Vagina (tissue), 2 donors: ENCODE measurements at regions not wholly inside any gene's neighbourhood (a gene's known extent, or its start where the extent isn't known, plus 50 kb on each side); places are given as distances from the start of the nearest gene placed in this dataset.

Experiments
- POLR2A ChIP-seq, 2 donors: fragments of 450-650 bp; IDR thresholded peaks; one replicate each; pipeline ENCODE4 v1.6.1; 2017; ENCODE audit warnings: antibody characterized with exemption in 2 of 2, mild to moderate bottlenecking in 2 of 2, moderate library complexity in 2 of 2
- POLR2AphosphoS5 ChIP-seq, 2 donors: sonication (generic); formaldehyde crosslinking; IDR thresholded peaks; one replicate each; pipeline ENCODE4 v1.9.0; 2017; ENCODE audit warnings: antibody characterized with exemption in 2 of 2, mild to moderate bottlenecking in 2 of 2, low read depth in 1 of 2; ENCODE audit not compliant: insufficient read depth in 1 of 2
- TF ChIP-seq, protein P1 (sequence below), 3 experiments: fragments of 450-650 bp in 2 of 3; fragments of 200-600 bp in 1 of 3; sonication (generic) in 1 of 3; IDR thresholded peaks; one replicate each; pipeline ENCODE4 v1.5.1; 2017 to 2019; ENCODE audit warnings: antibody characterized with exemption in 3 of 3, mild to moderate bottlenecking in 2 of 3, moderate library complexity in 2 of 3

DNA sequence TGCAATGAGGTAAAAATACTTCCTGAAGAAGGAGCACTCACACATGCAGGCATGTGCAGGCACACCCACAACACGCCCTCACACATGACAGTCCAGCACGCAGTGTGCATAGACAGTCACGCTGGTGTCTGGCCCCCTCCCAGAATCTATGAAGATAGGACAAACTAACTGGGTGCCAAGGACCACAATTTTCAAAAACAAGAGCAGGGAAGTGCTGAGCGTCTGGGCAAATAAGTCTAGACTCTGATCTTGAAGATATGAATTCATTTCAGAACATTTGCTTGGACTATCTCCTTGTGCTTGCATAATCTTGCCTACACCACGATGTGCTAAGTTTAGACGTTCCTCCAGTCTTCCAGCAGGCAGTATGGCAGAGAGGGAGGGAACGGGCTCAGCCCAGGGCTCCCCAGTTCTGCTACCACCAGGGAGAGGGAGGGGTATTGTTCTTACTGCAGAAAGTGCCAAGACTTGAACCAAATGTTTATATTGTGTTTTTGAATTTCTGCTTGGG lies 276.5 kb upstream of the KLF6 start:
- TF ChIP-seq, protein P1, sequence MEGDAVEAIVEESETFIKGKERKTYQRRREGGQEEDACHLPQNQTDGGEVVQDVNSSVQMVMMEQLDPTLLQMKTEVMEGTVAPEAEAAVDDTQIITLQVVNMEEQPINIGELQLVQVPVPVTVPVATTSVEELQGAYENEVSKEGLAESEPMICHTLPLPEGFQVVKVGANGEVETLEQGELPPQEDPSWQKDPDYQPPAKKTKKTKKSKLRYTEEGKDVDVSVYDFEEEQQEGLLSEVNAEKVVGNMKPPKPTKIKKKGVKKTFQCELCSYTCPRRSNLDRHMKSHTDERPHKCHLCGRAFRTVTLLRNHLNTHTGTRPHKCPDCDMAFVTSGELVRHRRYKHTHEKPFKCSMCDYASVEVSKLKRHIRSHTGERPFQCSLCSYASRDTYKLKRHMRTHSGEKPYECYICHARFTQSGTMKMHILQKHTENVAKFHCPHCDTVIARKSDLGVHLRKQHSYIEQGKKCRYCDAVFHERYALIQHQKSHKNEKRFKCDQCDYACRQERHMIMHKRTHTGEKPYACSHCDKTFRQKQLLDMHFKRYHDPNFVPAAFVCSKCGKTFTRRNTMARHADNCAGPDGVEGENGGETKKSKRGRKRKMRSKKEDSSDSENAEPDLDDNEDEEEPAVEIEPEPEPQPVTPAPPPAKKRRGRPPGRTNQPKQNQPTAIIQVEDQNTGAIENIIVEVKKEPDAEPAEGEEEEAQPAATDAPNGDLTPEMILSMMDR (IDR thresholded peaks at IDR 0.05): no peak
- no peak for TF ChIP-seq POLR2A (IDR thresholded peaks at IDR 0.05)
- TF ChIP-seq POLR2AphosphoS5 (IDR thresholded peaks at IDR 0.05; ENCODE audit: insufficient read depth in 1 of 2, low read depth in 1 of 2): peak; percentile 51 to 60
